Aorta (tissue), 5 donors: ENCODE measurements at regions not wholly inside any gene's neighbourhood (a gene's known extent, or its start where the extent isn't known, plus 50 kb on each side); places are given as distances from the start of the nearest gene placed in this dataset.

Source experiments
- ATAC-seq: fragments of 200-7000 bp; cut with Tn5 transposase; one replicate; pipeline ENCODE4 v1.9.1; 2022; ENCODE audit warnings: moderate library complexity; ENCODE audit not compliant: low FRiP score
- DNase-seq, 2 donors: peaks; one replicate each; pipeline ENCODE4 v3.0.0-alpha.2; 2020
- H3K27ac ChIP-seq, 2 donors: one replicate each; pipeline ENCODE4 v1.5.1; 2013; ENCODE audit warnings: low read length in 2 of 2, mild to moderate bottlenecking in 2 of 2, moderate library complexity in 2 of 2, control low read depth in 1 of 2, inconsistent platforms in 1 of 2, low read depth in 1 of 2
- H3K27me3 ChIP-seq, 2 donors: one replicate each; pipeline ENCODE4 v1.6.1; 2013; ENCODE audit warnings: control low read depth in 1 of 2, low read length in 1 of 2, mild to moderate bottlenecking in 1 of 2, moderate library complexity in 1 of 2; ENCODE audit not compliant: insufficient read depth in 2 of 2, control insufficient read depth in 1 of 2
- H3K36me3 ChIP-seq, 2 donors: one replicate each; pipeline ENCODE4 v1.6.1; 2013; ENCODE audit warnings: control low read depth in 1 of 2, low read length in 1 of 2, mild to moderate bottlenecking in 1 of 2; ENCODE audit not compliant: insufficient read depth in 2 of 2, control insufficient read depth in 1 of 2
- H3K4me1 ChIP-seq, 2 donors: one replicate each; pipeline ENCODE4 v1.6.1; 2013; ENCODE audit warnings: low read length in 2 of 2, control low read depth in 1 of 2, mild to moderate bottlenecking in 1 of 2, moderate library complexity in 1 of 2; ENCODE audit not compliant: insufficient read depth in 2 of 2, control insufficient read depth in 1 of 2
- H3K4me3 ChIP-seq, 2 donors: one replicate each; pipeline ENCODE4 v1.5.1; 2013; ENCODE audit warnings: low read length in 2 of 2, control low read depth in 1 of 2, mild to moderate bottlenecking in 1 of 2
- H3K9me3 ChIP-seq: one replicate; pipeline ENCODE4 v1.6.1; 2013; ENCODE audit warnings: mild to moderate bottlenecking, low read length; ENCODE audit not compliant: control insufficient read depth
- WGBS, 2 donors: extraction: QIAGEN DNeasy Blood & Tissue Kit; methylation state at CpG; one replicate each; pipeline ENCODE4 v1.1.7; 2013; 5-methylcytosine and 5-hydroxymethylcytosine counted together
- intact Hi-C, 2 donors: fragments of 100-400 bp; cut with DNase I; formaldehyde crosslinking; loops; one replicate each; pipeline versions ENCODE4 v1.14.2 to v1.15.0; 2022
- donor health status: healthy with polysubstance abuse.
- donor health status: Bipolar disorder and iron deficiency.
- donor health status: DM: no; HTN: no; CAD: no.
- donor health status: DM: no; HTN: no; CAD: no.
- donor health status: DM: yes; HTN: yes; CAD: no.

GRCh38 chr2:8095978-8096377, 585.9 kb upstream of the ID2 start:
- H3K4me3 ChIP-seq = no peak overlapping the region
- H3K36me3 ChIP-seq = no peaks in the 10 kb centered on the region
- H3K4me1 ChIP-seq = no peaks in the 10 kb centered on the region
- intact Hi-C loops = no loop called here
- no peaks in the 10 kb centered on the region for H3K27me3 ChIP-seq
- no peak overlapping the region for H3K27ac ChIP-seq
- H3K9me3 ChIP-seq = no peaks in the 10 kb centered on the region
- WGBS, 2 donors = 97% methylated on average over 4 of the region's 4 CpGs
- DNase-seq (no peak), ATAC-seq (no peak)

GRCh38 chr2:8096484-8096883, 585.4 kb upstream of the ID2 start:
- Histone ChIP-seq H3K4me3 (no peak overlapping the region), H3K27ac (no peak overlapping the region), H3K27me3 (no peaks in the 10 kb centered on the region), H3K4me1 (no peaks in the 10 kb centered on the region), H3K9me3 (no peaks in the 10 kb centered on the region), H3K36me3 (no peaks in the 10 kb centered on the region)
- no peak for ATAC-seq
- 96 to 100% methylated on average over 1 of the region's 1 CpG for WGBS, 2 donors
- no peak for DNase-seq
- intact Hi-C loops = no loop called here

GRCh38 chr2:8098476-8099266, 583.2 kb upstream of the ID2 start:
- H3K27ac ChIP-seq = no peak overlapping the region
- no peaks in the 10 kb centered on the region for H3K9me3 ChIP-seq
- H3K27me3 ChIP-seq = no peaks in the 10 kb centered on the region
- no peaks in the 10 kb centered on the region for H3K36me3 ChIP-seq
- DNase-seq (no peak), ATAC-seq (no peak)
- WGBS, 2 donors = 65 to 71% methylated on average over 6 of the region's 6 CpGs
- no peak overlapping the region for H3K4me3 ChIP-seq
- no peaks in the 10 kb centered on the region for H3K4me1 ChIP-seq
- intact Hi-C loops = no loop called here

DNA sequence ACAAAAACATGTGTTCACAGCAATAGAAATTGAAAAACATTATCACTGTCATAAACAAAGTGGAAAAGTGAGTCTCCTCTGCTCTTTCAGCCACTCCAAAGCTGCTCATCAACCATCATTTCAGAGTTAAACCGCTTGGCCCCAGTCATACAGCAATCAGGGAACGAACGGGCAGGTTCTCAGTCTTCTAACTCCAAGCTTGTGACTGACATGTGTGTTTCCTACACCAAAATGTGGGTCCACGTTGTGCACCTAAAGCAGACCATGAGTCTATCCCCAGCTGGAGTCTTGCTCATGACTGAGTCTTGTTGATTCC, 582.6 kb upstream of the ID2 start:
- intact Hi-C loops = no loop called here
- no peaks in the 10 kb centered on the region for H3K36me3 ChIP-seq
- ATAC-seq = no peak
- no peaks in the 10 kb centered on the region for H3K4me1 ChIP-seq
- no peak for DNase-seq
- H3K27ac ChIP-seq = no peak overlapping the region
- WGBS, 2 donors = 93 to 94% methylated on average over 4 of the region's 4 CpGs
- no peaks in the 10 kb centered on the region for H3K9me3 ChIP-seq
- H3K4me3 ChIP-seq = no peak overlapping the region
- no peaks in the 10 kb centered on the region for H3K27me3 ChIP-seq

DNA sequence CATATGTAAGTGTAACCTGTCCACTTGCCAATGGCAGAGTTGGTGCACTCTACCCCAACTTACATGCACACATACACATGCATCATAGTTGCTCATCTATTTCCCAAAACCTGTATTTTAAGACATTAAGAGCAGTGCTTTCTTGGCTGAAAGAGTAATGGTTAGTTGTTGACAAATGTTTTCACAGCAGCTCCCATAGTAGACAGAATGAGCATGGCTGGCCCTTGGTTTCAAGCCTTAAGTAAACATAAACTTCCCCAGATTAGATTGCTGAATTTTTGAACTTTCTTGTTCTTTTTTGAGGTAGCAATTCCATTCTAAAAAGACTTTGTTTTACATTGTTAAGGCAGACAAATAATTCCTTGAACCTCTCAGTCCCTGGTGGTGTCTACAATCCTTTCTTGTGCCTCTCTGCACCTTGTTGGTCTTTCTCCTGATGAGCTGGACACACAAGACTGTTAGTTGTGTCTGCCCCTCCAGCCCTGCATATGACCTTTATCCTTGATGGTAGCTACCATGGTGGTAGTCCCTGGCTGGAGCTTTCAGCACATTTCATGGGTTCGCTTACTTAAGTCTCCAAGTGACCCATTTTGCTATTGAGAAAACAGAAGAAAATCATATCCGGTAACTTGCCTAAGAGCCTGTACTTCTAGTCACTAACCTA, 580.1 kb upstream of the ID2 start:
- intact Hi-C loops = no loop called here
- H3K9me3 ChIP-seq = no peaks in the 10 kb centered on the region
- no peak for ATAC-seq
- no peaks in the 10 kb centered on the region for H3K4me1 ChIP-seq
- no peak overlapping the region for H3K27ac ChIP-seq
- H3K4me3 ChIP-seq = no peak overlapping the region
- 95 to 96% methylated on average over 2 of the region's 2 CpGs for WGBS, 2 donors
- H3K27me3 ChIP-seq = no peaks in the 10 kb centered on the region
- DNase-seq = no peak
- H3K36me3 ChIP-seq = no peaks in the 10 kb centered on the region

GRCh38 chr2:8102470-8102869, 579.4 kb upstream of the ID2 start:
- Histone ChIP-seq H3K36me3 (no peaks in the 10 kb centered on the region), H3K4me3 (no peak overlapping the region), H3K4me1 (no peaks in the 10 kb centered on the region), H3K9me3 (no peaks in the 10 kb centered on the region), H3K27ac (no peak overlapping the region), H3K27me3 (no peaks in the 10 kb centered on the region)
- no peak for DNase-seq
- no peak for ATAC-seq
- WGBS, 2 donors = 98 to 99% methylated on average over 4 of the region's 4 CpGs
- intact Hi-C loops = no loop called here

DNA sequence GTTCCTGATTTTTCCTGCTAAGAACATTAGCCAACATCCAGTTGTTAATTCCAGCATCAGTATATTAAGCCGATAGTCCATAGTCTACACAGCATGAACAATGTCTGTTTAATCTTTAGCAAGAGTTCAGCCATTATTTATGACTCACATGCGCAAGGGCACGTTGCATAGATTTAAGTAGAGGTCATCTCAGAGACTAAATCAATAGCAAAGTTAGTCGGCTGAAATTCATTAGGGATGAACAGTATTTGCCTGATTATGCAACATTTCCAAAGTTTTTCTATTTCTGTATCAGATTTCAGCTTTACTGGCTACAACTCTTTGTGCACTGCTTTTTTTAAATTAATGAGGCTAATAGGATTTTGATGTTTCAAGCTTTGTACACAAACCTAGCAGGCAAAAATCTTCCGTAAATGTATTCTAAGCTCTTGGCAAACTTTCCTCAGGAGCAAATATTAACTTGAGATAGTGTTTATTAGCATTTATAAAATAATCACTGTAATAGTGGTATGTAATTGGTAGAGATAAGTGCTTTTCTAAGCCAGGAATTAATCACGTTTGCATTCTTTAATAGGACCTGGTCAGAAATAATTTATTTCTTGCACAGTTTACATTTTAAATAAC, 578.7 kb upstream of the ID2 start:
- Histone ChIP-seq H3K27me3 (no peaks in the 10 kb centered on the region), H3K27ac (no peak overlapping the region), H3K9me3 (no peaks in the 10 kb centered on the region), H3K4me1 (no peaks in the 10 kb centered on the region), H3K36me3 (no peaks in the 10 kb centered on the region), H3K4me3 (no peak overlapping the region)
- ATAC-seq (no peak), DNase-seq (no peak)
- intact Hi-C loops = no loop called here
- 89 to 93% methylated on average over 6 of the region's 6 CpGs for WGBS, 2 donors

- ATAC-seq = no peak
Observed at GRCh38 chr2:8107150-8107549, 574.7 kb upstream of the ID2 start.

More at GRCh38 chr2:8107150-8107549, 574.7 kb upstream of the ID2 start:
- no peak for DNase-seq
- H3K4me3 ChIP-seq = no peak overlapping the region
- H3K9me3 ChIP-seq = no peaks in the 10 kb centered on the region
- no peaks in the 10 kb centered on the region for H3K4me1 ChIP-seq
- 35 to 85% methylated on average over 1 of the region's 1 CpG for WGBS, 2 donors
- H3K27ac ChIP-seq = no peak overlapping the region
- H3K27me3 ChIP-seq = no peaks in the 10 kb centered on the region
- no peaks in the 10 kb centered on the region for H3K36me3 ChIP-seq
- intact Hi-C loops = no loop called here
